ENCODE measurements at regions not wholly inside any gene's neighbourhood (a gene's known extent, or its start where the extent isn't known, plus 50 kb on each side); places are given as distances from the start of the nearest gene placed in this dataset.

DNA sequence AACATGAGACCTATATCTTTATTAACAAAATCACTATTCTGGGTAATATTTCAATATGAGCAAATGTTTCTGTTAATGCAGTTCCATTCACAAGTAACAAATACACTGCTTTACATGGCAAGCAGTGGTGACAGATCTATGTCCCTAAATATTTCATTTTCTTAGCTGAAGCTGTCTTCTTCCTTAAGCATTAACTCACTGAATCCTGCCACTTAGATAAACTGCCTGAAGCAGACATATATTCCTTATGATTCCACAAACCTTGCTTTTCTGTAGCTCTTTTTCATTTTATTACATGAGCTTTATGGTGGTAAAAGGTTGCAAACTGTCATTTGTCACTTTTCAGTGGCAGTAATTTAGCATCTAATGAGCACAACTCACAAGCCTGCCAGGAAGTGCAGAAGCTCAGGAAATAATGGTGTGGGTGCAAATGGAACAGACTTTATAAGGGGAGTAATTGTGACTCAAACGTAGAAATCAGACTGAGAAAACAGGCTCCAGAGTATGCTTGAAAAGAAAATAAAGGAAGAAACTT, 217.2 kb downstream of the XPNPEP1 start:
- DNase-seq (ENCODE audit: low spot score) = no peak
- Mint-ChIP-seq H3K9me3 (peaks cover 43% of the 10 kb centered on the region), H3K27me3 (ENCODE audit: low read depth) (peaks cover 12% of the 10 kb centered on the region; the same call in 1 of the 2 replicates), H3K4me1 (no peaks in the 10 kb centered on the region), H3K4me3 (no peak overlapping the region), H3K36me3 (peaks cover 18% of the 10 kb centered on the region), H3K27ac (no peak overlapping the region)
- ChIA-PET CTCF (no interaction called here), POLR2A (no interaction called here)
- no peak for TF ChIP-seq EMX1 (CRISPR knock-in tag; IDR thresholded peaks at IDR 0.05)
- TF ChIP-seq, protein P1, sequence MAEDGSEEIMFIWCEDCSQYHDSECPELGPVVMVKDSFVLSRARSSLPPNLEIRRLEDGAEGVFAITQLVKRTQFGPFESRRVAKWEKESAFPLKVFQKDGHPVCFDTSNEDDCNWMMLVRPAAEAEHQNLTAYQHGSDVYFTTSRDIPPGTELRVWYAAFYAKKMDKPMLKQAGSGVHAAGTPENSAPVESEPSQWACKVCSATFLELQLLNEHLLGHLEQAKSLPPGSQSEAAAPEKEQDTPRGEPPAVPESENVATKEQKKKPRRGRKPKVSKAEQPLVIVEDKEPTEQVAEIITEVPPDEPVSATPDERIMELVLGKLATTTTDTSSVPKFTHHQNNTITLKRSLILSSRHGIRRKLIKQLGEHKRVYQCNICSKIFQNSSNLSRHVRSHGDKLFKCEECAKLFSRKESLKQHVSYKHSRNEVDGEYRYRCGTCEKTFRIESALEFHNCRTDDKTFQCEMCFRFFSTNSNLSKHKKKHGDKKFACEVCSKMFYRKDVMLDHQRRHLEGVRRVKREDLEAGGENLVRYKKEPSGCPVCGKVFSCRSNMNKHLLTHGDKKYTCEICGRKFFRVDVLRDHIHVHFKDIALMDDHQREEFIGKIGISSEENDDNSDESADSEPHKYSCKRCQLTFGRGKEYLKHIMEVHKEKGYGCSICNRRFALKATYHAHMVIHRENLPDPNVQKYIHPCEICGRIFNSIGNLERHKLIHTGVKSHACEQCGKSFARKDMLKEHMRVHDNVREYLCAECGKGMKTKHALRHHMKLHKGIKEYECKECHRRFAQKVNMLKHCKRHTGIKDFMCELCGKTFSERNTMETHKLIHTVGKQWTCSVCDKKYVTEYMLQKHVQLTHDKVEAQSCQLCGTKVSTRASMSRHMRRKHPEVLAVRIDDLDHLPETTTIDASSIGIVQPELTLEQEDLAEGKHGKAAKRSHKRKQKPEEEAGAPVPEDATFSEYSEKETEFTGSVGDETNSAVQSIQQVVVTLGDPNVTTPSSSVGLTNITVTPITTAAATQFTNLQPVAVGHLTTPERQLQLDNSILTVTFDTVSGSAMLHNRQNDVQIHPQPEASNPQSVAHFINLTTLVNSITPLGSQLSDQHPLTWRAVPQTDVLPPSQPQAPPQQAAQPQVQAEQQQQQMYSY (CRISPR knock-in tag; IDR thresholded peaks at IDR 0.05) = no peak
- no peak for ATAC-seq

DNA sequence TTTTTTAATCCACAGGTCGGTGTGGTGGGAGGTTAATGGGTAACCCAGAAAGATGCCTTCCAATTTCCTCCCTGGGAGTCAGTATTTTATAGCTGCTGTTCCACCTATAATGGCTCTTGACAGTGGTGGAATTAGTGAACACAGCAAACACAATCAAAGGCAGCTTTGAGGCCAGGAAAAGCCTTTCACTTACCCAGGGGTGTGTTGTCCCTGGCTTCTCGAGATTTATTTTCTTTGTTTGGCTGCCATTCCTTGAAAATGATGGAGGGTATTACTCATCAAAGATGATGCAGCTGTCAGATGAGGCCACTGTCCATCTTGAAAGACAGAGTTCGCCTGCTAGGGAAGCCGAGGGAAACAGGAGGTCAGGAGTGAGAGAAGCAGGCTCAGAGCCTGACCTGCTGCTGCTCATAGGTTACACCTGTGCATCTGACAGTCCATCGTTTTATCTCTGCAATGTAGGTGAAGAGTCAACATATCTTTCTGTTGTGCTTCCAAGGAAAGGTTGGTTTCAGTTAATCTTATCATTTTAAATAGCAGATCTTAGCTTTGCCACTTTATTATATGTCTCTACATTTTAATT, 221.6 kb downstream of the XPNPEP1 start:
- Mint-ChIP-seq H3K27me3 (ENCODE audit: low read depth) (no peaks in the 10 kb centered on the region), H3K27ac (no peak overlapping the region), H3K36me3 (no peaks in the 10 kb centered on the region), H3K4me1 (no peaks in the 10 kb centered on the region), H3K9me3 (peaks cover 13% of the 10 kb centered on the region; the same call in 1 of the 2 replicates), H3K4me3 (no peak overlapping the region)
- POLR2A ChIA-PET = no interaction called here
- CTCF ChIA-PET = no interaction called here
- TF ChIP-seq ZNF416 (CRISPR knock-in tag; IDR thresholded peaks at IDR 0.05) (no peak), IRF2 (CRISPR knock-in tag; IDR thresholded peaks at IDR 0.05; ENCODE audit: borderline replicate concordance, low read depth) (no peak)
- TF ChIP-seq, protein P2, sequence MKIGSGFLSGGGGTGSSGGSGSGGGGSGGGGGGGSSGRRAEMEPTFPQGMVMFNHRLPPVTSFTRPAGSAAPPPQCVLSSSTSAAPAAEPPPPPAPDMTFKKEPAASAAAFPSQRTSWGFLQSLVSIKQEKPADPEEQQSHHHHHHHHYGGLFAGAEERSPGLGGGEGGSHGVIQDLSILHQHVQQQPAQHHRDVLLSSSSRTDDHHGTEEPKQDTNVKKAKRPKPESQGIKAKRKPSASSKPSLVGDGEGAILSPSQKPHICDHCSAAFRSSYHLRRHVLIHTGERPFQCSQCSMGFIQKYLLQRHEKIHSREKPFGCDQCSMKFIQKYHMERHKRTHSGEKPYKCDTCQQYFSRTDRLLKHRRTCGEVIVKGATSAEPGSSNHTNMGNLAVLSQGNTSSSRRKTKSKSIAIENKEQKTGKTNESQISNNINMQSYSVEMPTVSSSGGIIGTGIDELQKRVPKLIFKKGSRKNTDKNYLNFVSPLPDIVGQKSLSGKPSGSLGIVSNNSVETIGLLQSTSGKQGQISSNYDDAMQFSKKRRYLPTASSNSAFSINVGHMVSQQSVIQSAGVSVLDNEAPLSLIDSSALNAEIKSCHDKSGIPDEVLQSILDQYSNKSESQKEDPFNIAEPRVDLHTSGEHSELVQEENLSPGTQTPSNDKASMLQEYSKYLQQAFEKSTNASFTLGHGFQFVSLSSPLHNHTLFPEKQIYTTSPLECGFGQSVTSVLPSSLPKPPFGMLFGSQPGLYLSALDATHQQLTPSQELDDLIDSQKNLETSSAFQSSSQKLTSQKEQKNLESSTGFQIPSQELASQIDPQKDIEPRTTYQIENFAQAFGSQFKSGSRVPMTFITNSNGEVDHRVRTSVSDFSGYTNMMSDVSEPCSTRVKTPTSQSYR (CRISPR knock-in tag; IDR thresholded peaks at IDR 0.05) = no peak
- DNase-seq (ENCODE audit: low spot score) (no peak), ATAC-seq (no peak)

DNA sequence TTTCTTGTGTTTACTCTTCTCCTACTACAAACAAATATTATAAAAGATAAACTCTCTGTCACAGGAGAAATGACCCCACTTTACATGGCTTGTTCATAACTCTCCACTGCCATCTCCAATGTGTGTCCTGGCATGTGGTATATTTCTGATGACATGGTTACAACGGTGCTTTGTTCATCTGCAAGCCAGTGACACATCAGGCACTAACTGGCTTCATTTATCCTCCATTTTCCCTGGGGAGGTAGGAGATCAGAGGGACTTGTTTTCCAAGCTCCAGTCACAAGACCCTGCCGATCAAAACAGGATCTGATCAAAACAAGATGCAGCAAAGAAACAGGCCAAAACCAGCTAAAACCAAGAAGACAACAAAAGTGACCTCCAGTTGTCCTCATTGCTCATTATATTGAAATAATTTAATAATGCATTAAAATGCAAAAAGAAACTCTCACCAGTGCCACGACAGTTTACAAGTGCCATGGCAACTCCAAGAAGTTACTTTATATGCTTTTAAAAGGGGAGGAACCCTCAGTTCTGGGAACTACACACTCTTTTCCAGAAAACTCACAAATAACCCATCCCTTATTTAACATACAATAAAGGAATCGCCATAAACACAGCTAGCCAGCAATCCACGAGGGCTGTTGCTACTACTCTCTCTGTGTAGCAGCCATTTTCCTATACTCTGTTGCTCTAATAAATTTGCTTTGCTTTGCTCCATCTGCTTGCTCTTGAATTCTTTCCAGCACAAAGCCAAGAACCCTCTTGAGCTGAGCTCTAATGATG, 224.2 kb downstream of the XPNPEP1 start:
- TF ChIP-seq, protein P3, sequence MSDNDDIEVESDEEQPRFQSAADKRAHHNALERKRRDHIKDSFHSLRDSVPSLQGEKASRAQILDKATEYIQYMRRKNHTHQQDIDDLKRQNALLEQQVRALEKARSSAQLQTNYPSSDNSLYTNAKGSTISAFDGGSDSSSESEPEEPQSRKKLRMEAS (CRISPR knock-in tag; IDR thresholded peaks at IDR 0.05) = no peak
- TF ChIP-seq KAT7 (CRISPR knock-in tag; IDR thresholded peaks at IDR 0.05; ENCODE audit: borderline replicate concordance) = no peak
- TF ChIP-seq NFYB (CRISPR knock-in tag; conservative IDR thresholded peaks at IDR 0.05; ENCODE audit: low read depth) = no peak
- TF ChIP-seq FOXP1 (CRISPR knock-in tag; IDR thresholded peaks at IDR 0.05; ENCODE audit: borderline replicate concordance) = no peak
- no peak for TF ChIP-seq RELA (CRISPR knock-in tag; IDR thresholded peaks at IDR 0.05; ENCODE audit: borderline replicate concordance)
- TF ChIP-seq, protein P4, sequence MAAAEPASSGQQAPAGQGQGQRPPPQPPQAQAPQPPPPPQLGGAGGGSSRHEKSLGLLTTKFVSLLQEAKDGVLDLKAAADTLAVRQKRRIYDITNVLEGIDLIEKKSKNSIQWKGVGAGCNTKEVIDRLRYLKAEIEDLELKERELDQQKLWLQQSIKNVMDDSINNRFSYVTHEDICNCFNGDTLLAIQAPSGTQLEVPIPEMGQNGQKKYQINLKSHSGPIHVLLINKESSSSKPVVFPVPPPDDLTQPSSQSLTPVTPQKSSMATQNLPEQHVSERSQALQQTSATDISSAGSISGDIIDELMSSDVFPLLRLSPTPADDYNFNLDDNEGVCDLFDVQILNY (CRISPR knock-in tag; IDR thresholded peaks at IDR 0.05) = no peak
- TF ChIP-seq CBFB (CRISPR knock-in tag; IDR thresholded peaks at IDR 0.05; ENCODE audit: low read depth) = no peak
- TF ChIP-seq, protein P5, sequence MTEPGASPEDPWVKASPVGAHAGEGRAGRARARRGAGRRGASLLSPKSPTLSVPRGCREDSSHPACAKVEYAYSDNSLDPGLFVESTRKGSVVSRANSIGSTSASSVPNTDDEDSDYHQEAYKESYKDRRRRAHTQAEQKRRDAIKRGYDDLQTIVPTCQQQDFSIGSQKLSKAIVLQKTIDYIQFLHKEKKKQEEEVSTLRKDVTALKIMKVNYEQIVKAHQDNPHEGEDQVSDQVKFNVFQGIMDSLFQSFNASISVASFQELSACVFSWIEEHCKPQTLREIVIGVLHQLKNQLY (CRISPR knock-in tag; IDR thresholded peaks at IDR 0.05) = no peak
- TF ChIP-seq IRF2 (CRISPR knock-in tag; IDR thresholded peaks at IDR 0.05; ENCODE audit: borderline replicate concordance, low read depth) = no peak
- TF ChIP-seq OVOL2 (CRISPR knock-in tag; IDR thresholded peaks at IDR 0.05; ENCODE audit: borderline replicate concordance) = no peak
- no peak for TF ChIP-seq JUN (CRISPR knock-in tag; IDR thresholded peaks at IDR 0.05)
- no peak for DNase-seq (ENCODE audit: low spot score)
- no peaks in the 10 kb centered on the region for H3K36me3 Mint-ChIP-seq
- H3K27me3 Mint-ChIP-seq (ENCODE audit: low read depth) = no peaks in the 10 kb centered on the region
- no peak for ATAC-seq
- POLR2A ChIA-PET = no interaction called here
- no peak overlapping the region for H3K4me3 Mint-ChIP-seq
- CTCF ChIA-PET = interaction anchor here (0.6 to 1.0 kb wide), 3 partner anchors 156 to 367 kb away, joined by 3 to 5 read pairs (median 3); no protein-coding TSS in a partner anchor
- H3K4me1 Mint-ChIP-seq = no peaks in the 10 kb centered on the region
- H3K27ac Mint-ChIP-seq = no peak overlapping the region
- H3K9me3 Mint-ChIP-seq = peaks cover 3% of the 10 kb centered on the region; the same call in 1 of the 2 replicates

All from WTC11 (cell line).